Hepatocyte (in vitro differentiated cells): ENCODE measurements at regions not wholly inside any gene's neighbourhood (a gene's known extent, or its start where the extent isn't known, plus 50 kb on each side); places are given as distances from the start of the nearest gene placed in this dataset.

ENCODE experiments used
- CTCF ChIP-seq: fragments of 200-600 bp; sonication (generic); IDR thresholded peaks from 2 replicates; pipeline ENCODE4 v1.5.1; 2016; ENCODE audit warnings: antibody characterized with exemption, mild to moderate bottlenecking; ENCODE audit not compliant: poor library complexity
- EZH2phosphoT487 ChIP-seq: fragments of 200-600 bp; sonication (generic); IDR thresholded peaks from one replicate; pipeline ENCODE4 v1.6.1; 2018; ENCODE audit warnings: antibody characterized with exemption, mild to moderate bottlenecking, low read depth, moderate library complexity; ENCODE audit not compliant: unreplicated experiment, severe bottlenecking

- TF ChIP-seq CTCF (no peak), EZH2phosphoT487 (no peak)
Observed at GRCh38 chr10:89949496-89949895, 248.1 kb downstream of the KIF20B start.
